WTC11 (cell line): ENCODE measurements at regions not wholly inside any gene's neighbourhood (a gene's known extent, or its start where the extent isn't known, plus 50 kb on each side); places are given as distances from the start of the nearest gene placed in this dataset.
A peak's percentile ranks its signal among the peaks of the same experiment; 100 is the strongest.

ENCODE experiments used
- ATAC-seq: fragments of 200-7000 bp; cut with Tn5 transposase; 2 replicates; pipeline ENCODE4 v1.10.0; 2021; ENCODE audit warnings: mild to moderate bottlenecking, moderate library complexity
- CTCF ChIA-PET: fragments of 300-600 bp; sonication (Branson Sonifier 250); formaldehyde crosslinking; loops from one replicate; lab custom pipeline; 2021; ENCODE audit warnings: antibody characterized with exemption; lab: Charles Lee
- POLR2A ChIA-PET: fragments of 350-600 bp; sonication (Branson Sonifier 250); formaldehyde crosslinking; loops from one replicate; lab custom pipeline; 2021; ENCODE audit warnings: antibody characterized with exemption; lab: Charles Lee
- DNase-seq: peaks from one replicate; pipeline ENCODE4 v3.0.0; 2021; ENCODE audit warnings: low spot score
- H3K27ac Mint-ChIP-seq: 2 replicates; pipeline ENCODE4 v1.8.0; 2021; ENCODE audit warnings: mixed read lengths
- H3K27me3 Mint-ChIP-seq: 2 replicates; pipeline ENCODE4 v1.8.0; 2021; ENCODE audit warnings: low read depth, mild to moderate bottlenecking, moderate library complexity, mixed read lengths
- H3K36me3 Mint-ChIP-seq: 2 replicates; pipeline ENCODE4 v1.8.0; 2021; ENCODE audit warnings: mixed read lengths
- H3K4me1 Mint-ChIP-seq: 2 replicates; pipeline ENCODE4 v1.8.0; 2022; ENCODE audit warnings: mixed read lengths
- H3K4me3 Mint-ChIP-seq: 2 replicates; pipeline ENCODE4 v1.8.0; 2021; ENCODE audit warnings: mild to moderate bottlenecking, moderate library complexity, mixed read lengths
- H3K9me3 Mint-ChIP-seq: 2 replicates; pipeline ENCODE4 v1.8.0; 2021; ENCODE audit warnings: mixed read lengths
- ARID4B ChIP-seq: sonication (generic); formaldehyde crosslinking; IDR thresholded peaks from 2 replicates; pipeline ENCODE4 v1.8.0; 2023; ENCODE audit warnings: missing genetic modification reagents, mild to moderate bottlenecking, borderline replicate concordance
- ATF1 ChIP-seq: sonication (generic); formaldehyde crosslinking; IDR thresholded peaks from 2 replicates; pipeline ENCODE4 v1.8.1; 2023; ENCODE audit warnings: mild to moderate bottlenecking, moderate library complexity, missing genetic modification reagents
- ERG ChIP-seq: fragments of 250-450 bp; sonication (Bioruptor Pico); IDR thresholded peaks from 2 replicates; pipeline ENCODE4 v1.8.0; 2021; ENCODE audit warnings: mild to moderate bottlenecking
- FOXJ3 ChIP-seq: sonication (generic); formaldehyde crosslinking; IDR thresholded peaks from 2 replicates; pipeline ENCODE4 v1.9.0; 2021; ENCODE audit warnings: missing genetic modification reagents, mild to moderate bottlenecking, borderline replicate concordance
- FOXP1 ChIP-seq: sonication (generic); formaldehyde crosslinking; IDR thresholded peaks from 2 replicates; pipeline ENCODE4 v1.8.0; 2022; ENCODE audit warnings: missing genetic modification reagents, mild to moderate bottlenecking, moderate library complexity, borderline replicate concordance
- GABPB1 ChIP-seq: sonication (generic); formaldehyde crosslinking; IDR thresholded peaks from 2 replicates; pipeline ENCODE4 v1.8.1; 2023; ENCODE audit warnings: mild to moderate bottlenecking, missing genetic modification reagents
- NFE2L1 ChIP-seq: sonication (generic); formaldehyde crosslinking; IDR thresholded peaks from 2 replicates; pipeline ENCODE4 v1.8.1; 2023; ENCODE audit warnings: missing genetic modification reagents
- NFYB ChIP-seq: sonication (generic); formaldehyde crosslinking; conservative IDR thresholded peaks from 2 replicates; pipeline ENCODE4 v1.8.0; 2022; ENCODE audit warnings: low read depth, missing genetic modification reagents
- NR3C1 ChIP-seq: sonication (generic); formaldehyde crosslinking; conservative IDR thresholded peaks from 2 replicates; pipeline ENCODE4 v1.8.1; 2023; ENCODE audit warnings: low read depth, mild to moderate bottlenecking, missing genetic modification reagents
- RORB ChIP-seq: fragments of 250-450 bp; sonication (Bioruptor Pico); IDR thresholded peaks from 2 replicates; pipeline ENCODE4 v1.9.0; 2021; ENCODE audit warnings: mild to moderate bottlenecking
- SP1 ChIP-seq: sonication (generic); formaldehyde crosslinking; conservative IDR thresholded peaks from 2 replicates; pipeline ENCODE4 v1.8.1; 2022; ENCODE audit warnings: missing genetic modification reagents
- TCF7 ChIP-seq: sonication (generic); formaldehyde crosslinking; IDR thresholded peaks from 2 replicates; pipeline ENCODE4 v1.8.0; 2022; ENCODE audit warnings: mild to moderate bottlenecking, low read depth, missing genetic modification reagents, moderate library complexity
- ZNF671 ChIP-seq: fragments of 250-450 bp; sonication (Bioruptor Pico); IDR thresholded peaks from 2 replicates; pipeline ENCODE4 v1.8.0; 2021; ENCODE audit warnings: mild to moderate bottlenecking
- TF ChIP-seq, protein P1 (sequence below): sonication (generic); formaldehyde crosslinking; IDR thresholded peaks from 2 replicates; pipeline ENCODE4 v1.8.1; 2022; ENCODE audit warnings: missing genetic modification reagents, borderline replicate concordance
- TF ChIP-seq, protein P2 (sequence below): sonication (generic); formaldehyde crosslinking; IDR thresholded peaks from 2 replicates; pipeline ENCODE4 v1.8.0; 2022; ENCODE audit warnings: mild to moderate bottlenecking, missing genetic modification reagents
- TF ChIP-seq, protein P3 (sequence below): sonication (generic); formaldehyde crosslinking; IDR thresholded peaks from 2 replicates; pipeline ENCODE4 v1.8.1; 2023; ENCODE audit warnings: mild to moderate bottlenecking, missing genetic modification reagents
- TF ChIP-seq, protein P4 (sequence below): sonication (generic); formaldehyde crosslinking; conservative IDR thresholded peaks from 2 replicates; pipeline ENCODE4 v1.8.1; 2023; ENCODE audit warnings: mild to moderate bottlenecking, low read depth, missing genetic modification reagents, moderate library complexity

DNA sequence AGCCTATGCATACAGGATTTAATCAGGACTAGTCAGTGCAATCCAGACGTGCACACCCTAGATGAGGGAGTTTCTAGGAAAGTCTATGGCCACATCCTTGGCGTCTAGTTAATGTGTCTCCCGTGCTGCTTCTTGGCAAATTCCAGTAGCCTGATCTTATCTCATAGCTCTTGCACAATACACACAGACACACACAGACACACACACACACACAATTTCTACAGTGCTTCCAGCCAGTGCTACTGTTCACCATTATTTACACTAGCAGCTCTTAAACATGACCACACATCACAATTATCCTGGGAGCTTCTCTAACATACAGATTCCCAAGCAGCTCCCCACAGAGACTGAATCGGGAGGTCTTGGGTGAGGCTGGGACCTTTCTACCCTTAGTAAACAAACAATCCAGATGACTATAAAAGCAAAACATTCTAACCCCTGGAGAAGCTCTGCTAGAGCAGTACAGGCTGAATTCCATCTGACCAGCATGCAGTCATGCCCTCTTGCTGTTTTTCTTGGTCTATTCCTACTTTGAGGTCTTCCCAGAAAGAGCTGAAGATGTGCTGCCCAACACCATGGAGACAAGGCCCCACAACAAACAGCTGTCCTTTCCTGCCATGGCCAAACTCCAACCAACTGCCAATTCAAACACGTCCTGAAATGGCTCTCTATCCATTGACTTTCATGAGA, 236.6 kb downstream of the DEPDC1B start:
- H3K36me3 Mint-ChIP-seq = no peaks in the 10 kb centered on the region
- no peaks in the 10 kb centered on the region for H3K9me3 Mint-ChIP-seq

DNA sequence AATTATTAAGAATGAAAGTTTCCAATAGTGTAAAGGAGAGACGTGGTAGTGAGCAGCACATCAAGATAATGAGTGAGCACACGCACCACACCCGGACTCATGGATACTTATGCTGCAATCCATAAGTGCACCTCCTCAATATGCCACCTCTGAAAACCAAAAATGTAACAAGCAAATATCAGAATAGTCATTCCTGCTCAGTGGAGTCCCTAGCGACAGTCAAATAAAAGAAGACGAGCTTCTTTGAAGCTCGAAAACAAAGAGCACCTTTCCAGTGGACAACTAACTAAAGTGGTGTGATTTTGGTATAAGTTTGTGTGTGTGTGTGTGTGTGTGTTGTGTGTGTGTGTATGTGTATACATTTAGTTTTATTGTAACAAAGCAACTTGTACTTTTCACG, 241.3 kb downstream of the DEPDC1B start:
- Mint-ChIP-seq H3K4me3 (no peak overlapping the region), H3K27ac (no peak overlapping the region), H3K4me1 (no peaks in the 10 kb centered on the region), H3K36me3 (no peaks in the 10 kb centered on the region), H3K9me3 (peaks cover 4% of the 10 kb centered on the region; the same call in 1 of the 2 replicates), H3K27me3 (no peaks in the 10 kb centered on the region)
- CTCF ChIA-PET = interaction anchor here (0.6 kb wide), 1 partner anchor 171 kb away, joined by 3 read pairs; no protein-coding TSS in a partner anchor
- ATAC-seq (no peak), DNase-seq (no peak)
- TF ChIP-seq, protein P1, sequence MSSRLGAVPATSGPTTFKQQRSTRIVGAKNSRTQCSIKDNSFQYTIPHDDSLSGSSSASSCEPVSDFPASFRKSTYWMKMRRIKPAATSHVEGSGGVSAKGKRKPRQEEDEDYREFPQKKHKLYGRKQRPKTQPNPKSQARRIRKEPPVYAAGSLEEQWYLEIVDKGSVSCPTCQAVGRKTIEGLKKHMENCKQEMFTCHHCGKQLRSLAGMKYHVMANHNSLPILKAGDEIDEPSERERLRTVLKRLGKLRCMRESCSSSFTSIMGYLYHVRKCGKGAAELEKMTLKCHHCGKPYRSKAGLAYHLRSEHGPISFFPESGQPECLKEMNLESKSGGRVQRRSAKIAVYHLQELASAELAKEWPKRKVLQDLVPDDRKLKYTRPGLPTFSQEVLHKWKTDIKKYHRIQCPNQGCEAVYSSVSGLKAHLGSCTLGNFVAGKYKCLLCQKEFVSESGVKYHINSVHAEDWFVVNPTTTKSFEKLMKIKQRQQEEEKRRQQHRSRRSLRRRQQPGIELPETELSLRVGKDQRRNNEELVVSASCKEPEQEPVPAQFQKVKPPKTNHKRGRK = no peak
- no peak for TF ChIP-seq NR3C1
- TF ChIP-seq, protein P2, sequence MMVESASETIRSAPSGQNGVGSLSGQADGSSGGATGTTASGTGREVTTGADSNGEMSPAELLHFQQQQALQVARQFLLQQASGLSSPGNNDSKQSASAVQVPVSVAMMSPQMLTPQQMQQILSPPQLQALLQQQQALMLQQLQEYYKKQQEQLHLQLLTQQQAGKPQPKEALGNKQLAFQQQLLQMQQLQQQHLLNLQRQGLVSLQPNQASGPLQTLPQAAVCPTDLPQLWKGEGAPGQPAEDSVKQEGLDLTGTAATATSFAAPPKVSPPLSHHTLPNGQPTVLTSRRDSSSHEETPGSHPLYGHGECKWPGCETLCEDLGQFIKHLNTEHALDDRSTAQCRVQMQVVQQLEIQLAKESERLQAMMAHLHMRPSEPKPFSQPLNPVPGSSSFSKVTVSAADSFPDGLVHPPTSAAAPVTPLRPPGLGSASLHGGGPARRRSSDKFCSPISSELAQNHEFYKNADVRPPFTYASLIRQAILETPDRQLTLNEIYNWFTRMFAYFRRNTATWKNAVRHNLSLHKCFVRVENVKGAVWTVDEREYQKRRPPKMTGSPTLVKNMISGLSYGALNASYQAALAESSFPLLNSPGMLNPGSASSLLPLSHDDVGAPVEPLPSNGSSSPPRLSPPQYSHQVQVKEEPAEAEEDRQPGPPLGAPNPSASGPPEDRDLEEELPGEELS (CRISPR knock-in tag) = no peak
- TF ChIP-seq FOXP1 = no peak
- POLR2A ChIA-PET = no interaction called here

More for the DNA sequence above, 236.6 kb downstream of the DEPDC1B start:
- H3K4me3 Mint-ChIP-seq = no peak overlapping the region
- TF ChIP-seq NFE2L1 (no peak), GABPB1 (CRISPR knock-in tag) (peak; percentile 24; the same call in 1 of the 2 replicates)
- CTCF ChIA-PET = no interaction called here
- POLR2A ChIA-PET = no interaction called here
- no peaks in the 10 kb centered on the region for H3K4me1 Mint-ChIP-seq
- no peak for DNase-seq
- no peak for ATAC-seq
- H3K27me3 Mint-ChIP-seq = no peaks in the 10 kb centered on the region
- no peak overlapping the region for H3K27ac Mint-ChIP-seq

GRCh38 chr5:60457233-60457632, 242.7 kb downstream of the DEPDC1B start:
- Mint-ChIP-seq H3K27ac (no peak overlapping the region), H3K9me3 (peaks cover 4% of the 10 kb centered on the region; the same call in 1 of the 2 replicates), H3K4me1 (no peaks in the 10 kb centered on the region), H3K27me3 (no peaks in the 10 kb centered on the region), H3K36me3 (no peaks in the 10 kb centered on the region), H3K4me3 (no peak overlapping the region)
- ChIA-PET POLR2A (no interaction called here), CTCF (no interaction called here)
- no peak for DNase-seq
- no peak for ATAC-seq
- TF ChIP-seq, protein P3, sequence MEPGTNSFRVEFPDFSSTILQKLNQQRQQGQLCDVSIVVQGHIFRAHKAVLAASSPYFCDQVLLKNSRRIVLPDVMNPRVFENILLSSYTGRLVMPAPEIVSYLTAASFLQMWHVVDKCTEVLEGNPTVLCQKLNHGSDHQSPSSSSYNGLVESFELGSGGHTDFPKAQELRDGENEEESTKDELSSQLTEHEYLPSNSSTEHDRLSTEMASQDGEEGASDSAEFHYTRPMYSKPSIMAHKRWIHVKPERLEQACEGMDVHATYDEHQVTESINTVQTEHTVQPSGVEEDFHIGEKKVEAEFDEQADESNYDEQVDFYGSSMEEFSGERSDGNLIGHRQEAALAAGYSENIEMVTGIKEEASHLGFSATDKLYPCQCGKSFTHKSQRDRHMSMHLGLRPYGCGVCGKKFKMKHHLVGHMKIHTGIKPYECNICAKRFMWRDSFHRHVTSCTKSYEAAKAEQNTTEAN (CRISPR knock-in tag) = no peak
- TF ChIP-seq ERG = no peak
- no peak for TF ChIP-seq ATF1
- TF ChIP-seq RORB = no peak
- no peak for TF ChIP-seq NFYB
- TF ChIP-seq TCF7 (CRISPR knock-in tag) = no peak
- no peak for TF ChIP-seq SP1 (CRISPR knock-in tag)
- TF ChIP-seq ZNF671 (CRISPR knock-in tag) = no peak
- TF ChIP-seq, protein P4, sequence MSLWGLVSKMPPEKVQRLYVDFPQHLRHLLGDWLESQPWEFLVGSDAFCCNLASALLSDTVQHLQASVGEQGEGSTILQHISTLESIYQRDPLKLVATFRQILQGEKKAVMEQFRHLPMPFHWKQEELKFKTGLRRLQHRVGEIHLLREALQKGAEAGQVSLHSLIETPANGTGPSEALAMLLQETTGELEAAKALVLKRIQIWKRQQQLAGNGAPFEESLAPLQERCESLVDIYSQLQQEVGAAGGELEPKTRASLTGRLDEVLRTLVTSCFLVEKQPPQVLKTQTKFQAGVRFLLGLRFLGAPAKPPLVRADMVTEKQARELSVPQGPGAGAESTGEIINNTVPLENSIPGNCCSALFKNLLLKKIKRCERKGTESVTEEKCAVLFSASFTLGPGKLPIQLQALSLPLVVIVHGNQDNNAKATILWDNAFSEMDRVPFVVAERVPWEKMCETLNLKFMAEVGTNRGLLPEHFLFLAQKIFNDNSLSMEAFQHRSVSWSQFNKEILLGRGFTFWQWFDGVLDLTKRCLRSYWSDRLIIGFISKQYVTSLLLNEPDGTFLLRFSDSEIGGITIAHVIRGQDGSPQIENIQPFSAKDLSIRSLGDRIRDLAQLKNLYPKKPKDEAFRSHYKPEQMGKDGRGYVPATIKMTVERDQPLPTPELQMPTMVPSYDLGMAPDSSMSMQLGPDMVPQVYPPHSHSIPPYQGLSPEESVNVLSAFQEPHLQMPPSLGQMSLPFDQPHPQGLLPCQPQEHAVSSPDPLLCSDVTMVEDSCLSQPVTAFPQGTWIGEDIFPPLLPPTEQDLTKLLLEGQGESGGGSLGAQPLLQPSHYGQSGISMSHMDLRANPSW (CRISPR knock-in tag) = no peak
- TF ChIP-seq ARID4B = no peak
- TF ChIP-seq FOXJ3 (CRISPR knock-in tag) = no peak
